KBM-7 (cell line): ENCODE measurements at regions not wholly inside any gene's neighbourhood (a gene's known extent, or its start where the extent isn't known, plus 50 kb on each side); places are given as distances from the start of the nearest gene placed in this dataset.

Source experiments
- DNase-seq: peaks from one replicate; pipeline ENCODE4 v3.0.0-alpha.2; 2015
- in situ Hi-C: fragments of 300-500 bp; cut with MboI; formaldehyde crosslinking; loops from 2 replicates; pipeline ENCODE4 v1.14.3; 2020; ENCODE audit warnings: low sequenced_read_pairs, low pct_unique_long_range_greater_than_20kb, mixed read lengths

DNA sequence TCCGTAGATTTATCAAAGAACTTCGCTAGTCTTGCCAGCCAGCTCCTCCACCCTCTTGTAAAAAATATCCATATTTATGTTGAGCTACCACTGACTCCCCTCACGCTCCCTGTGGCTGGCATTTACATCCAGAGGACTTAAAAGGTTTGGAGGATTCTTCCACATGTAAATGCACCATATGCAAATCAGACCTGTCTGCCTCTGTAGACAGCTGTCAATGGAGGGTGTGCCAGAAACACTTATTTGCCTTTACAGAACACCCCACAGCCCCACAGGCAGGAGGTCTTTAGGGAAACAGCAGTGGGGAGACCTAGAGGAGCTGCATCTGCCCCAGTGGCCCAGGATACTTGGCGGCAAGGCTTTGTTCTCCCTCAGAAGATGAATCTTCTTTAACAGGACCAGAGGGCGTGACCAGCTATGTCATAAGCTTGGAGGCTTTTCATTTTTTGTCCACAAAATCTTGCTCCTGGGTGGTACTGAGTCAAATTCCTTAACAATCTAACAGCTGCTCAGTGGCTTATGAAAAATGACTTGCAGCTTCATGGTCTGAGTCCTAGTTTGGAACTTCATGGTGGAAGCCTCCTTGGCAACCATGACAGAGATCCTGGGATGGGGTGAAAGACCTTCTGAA, 535.8 kb downstream of the EBF1 start:
- DNase-seq = no peak

DNA sequence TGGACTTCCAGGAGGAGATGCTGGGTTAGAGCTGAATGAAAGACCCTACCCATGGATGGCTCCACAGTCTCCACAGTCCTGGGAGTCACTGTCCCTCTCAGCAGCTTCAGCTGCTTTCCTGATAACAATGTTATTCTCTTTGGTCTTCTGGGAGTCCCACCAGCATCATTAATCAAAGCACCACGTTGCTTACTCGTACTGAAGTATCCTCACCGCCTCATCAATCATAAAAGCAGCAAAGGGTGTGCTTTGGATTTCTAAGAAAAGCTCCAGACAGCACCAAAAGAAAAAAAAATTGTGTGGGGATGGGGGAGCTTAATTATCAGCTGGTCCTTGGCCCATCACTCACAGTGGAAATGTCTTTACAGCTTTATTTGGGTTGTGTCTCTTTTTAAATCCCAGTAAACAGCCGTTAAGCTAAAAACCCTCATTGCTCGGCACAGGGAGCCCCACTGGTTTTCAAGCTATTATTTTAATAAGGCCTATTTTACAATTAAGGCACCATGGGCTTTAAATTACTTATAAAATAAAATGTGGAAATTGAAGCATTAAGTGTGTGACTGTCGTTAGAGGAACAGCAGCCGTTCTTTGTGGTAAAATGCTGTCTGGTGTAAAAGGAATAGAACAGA, 538.0 kb downstream of the EBF1 start:
- in situ Hi-C loops = no loop called here
- DNase-seq = no peak

More for the DNA sequence above, 535.8 kb downstream of the EBF1 start:
- in situ Hi-C loops = no loop called here

GRCh38 chr5:158560170-158560569, 539.5 kb downstream of the EBF1 start:
- no peak for DNase-seq
- in situ Hi-C loops = no loop called here

- in situ Hi-C loops = no loop called here
- no peak for DNase-seq
Measured at GRCh38 chr5:158559643-158560042, 540.1 kb downstream of the EBF1 start.

DNA sequence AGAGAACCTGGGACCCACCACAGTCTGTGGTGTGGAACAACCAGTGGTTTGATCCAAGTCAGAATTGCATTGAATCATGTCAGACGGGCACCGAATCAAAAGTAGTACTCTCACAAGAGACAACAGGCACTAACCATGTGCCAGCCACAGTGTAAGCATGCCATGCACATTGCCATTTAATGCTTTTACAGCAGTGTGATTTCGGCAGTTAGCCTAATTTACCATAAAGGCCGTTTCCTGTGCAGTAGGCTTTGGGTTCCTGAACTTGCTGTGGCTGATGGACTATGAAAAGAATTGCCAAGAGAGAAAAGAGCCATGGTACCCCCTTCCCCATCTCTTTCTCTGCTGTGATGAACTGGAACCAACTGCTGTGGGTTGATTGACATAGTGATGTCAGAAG, 540.6 kb downstream of the EBF1 start:
- in situ Hi-C loops = no loop called here
- DNase-seq = no peak

DNA sequence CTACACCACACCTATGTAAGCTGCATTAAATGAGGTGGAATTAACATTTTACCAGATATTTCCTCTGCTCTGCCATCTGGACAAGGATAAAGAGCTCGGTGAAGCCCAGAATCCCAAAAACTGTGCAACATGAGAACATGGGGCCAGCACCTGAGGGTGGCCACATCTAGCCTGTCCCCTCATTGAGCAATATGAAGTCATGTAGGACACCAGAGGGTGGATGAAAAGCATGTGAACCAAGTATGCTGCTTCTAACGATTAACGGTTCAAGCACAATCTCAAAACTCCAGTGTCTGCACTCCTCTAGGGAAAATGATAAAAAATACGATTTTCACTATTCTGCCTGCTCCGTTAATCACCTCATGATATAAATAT, 545.8 kb downstream of the EBF1 start:
- DNase-seq = no peak
- in situ Hi-C loops = no loop called here

GRCh38 chr5:158553195-158553961, 546.3 kb downstream of the EBF1 start:
- in situ Hi-C loops = no loop called here
- no peak for DNase-seq

DNA sequence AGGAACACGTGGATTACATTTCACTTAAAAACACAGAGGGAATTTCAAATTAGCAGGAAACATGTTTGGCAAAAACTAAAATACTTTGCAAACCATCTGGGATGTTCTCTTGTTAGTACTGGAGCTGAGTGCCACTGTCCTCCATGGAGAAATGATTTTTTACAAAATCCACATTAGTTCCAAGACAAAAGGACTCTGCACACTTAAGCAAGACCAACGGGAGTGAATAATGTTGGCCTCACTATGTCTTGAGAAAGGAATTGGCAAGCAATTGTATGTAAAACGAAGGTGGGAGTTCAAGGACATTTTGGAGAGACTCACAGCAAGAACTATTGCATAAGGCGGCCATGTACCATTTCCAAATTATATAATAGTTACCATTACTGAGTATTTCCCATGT, 547.5 kb downstream of the EBF1 start:
- DNase-seq = no peak
- in situ Hi-C loops = no loop called here

- in situ Hi-C loops = no loop called here
- no peak for DNase-seq
Measured at GRCh38 chr5:158549311-158549710, 550.4 kb downstream of the EBF1 start.

DNA sequence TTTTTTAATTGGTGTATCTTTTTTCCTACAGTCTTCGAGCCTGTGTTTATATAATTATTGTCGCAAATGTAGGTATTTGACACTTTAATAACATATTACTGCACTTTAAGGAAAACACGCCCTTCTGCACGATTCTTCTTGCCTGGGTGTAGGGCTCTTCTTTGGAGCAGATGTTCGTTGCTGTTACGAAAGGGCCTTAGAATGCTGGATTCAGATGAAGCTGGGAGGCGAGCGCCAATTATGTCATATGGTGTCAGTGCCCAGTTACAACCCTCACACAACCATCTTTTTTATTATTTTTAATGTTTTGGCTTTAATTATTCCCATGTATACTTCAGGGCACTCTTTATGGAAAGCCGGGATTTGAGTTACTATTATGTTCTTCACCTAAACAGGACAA, 553.0 kb downstream of the EBF1 start:
- DNase-seq = no peak
- in situ Hi-C loops = no loop called here

- DNase-seq = no peak
- in situ Hi-C loops = no loop called here
Measured at GRCh38 chr5:158545949-158546530, 553.7 kb downstream of the EBF1 start.

- DNase-seq = no peak
- in situ Hi-C loops = no loop called here
Measured at GRCh38 chr5:158544388-158545339, 555.1 kb downstream of the EBF1 start.

GRCh38 chr5:158543539-158544387, 556.0 kb downstream of the EBF1 start:
- no peak for DNase-seq
- in situ Hi-C loops = no loop called here

- in situ Hi-C loops = no loop called here
- DNase-seq = peak; percentile 1
Measured at GRCh38 chr5:158541536-158542297, 558.0 kb downstream of the EBF1 start.

GRCh38 chr5:158538506-158539074, 561.1 kb downstream of the EBF1 start:
- no peak for DNase-seq
- in situ Hi-C loops = no loop called here

- in situ Hi-C loops = no loop called here
- DNase-seq = no peak
Measured at GRCh38 chr5:158537366-158537765, 562.4 kb downstream of the EBF1 start.

GRCh38 chr5:158534203-158534602, 565.5 kb downstream of the EBF1 start:
- in situ Hi-C loops = no loop called here
- DNase-seq = no peak
